BLaER1 treated with 17β-estradiol and CSF1 and Interleukin-3, amounts not matched to agents 10 nM and 100 nM (cell line): ENCODE measurements at regions not wholly inside any gene's neighbourhood (a gene's known extent, or its start where the extent isn't known, plus 50 kb on each side); places are given as distances from the start of the nearest gene placed in this dataset.

ENCODE experiments used
- H3K27ac ChIP-seq, 11 experiments: shearing (Covaris generic); formaldehyde crosslinking; 2 replicates each; pipeline ENCODE4 v1.8.1; 2022
- H3K27me3 ChIP-seq, 11 experiments: shearing (Covaris generic); formaldehyde crosslinking; 2 replicates each; pipeline ENCODE4 v1.8.1; 2022
- H3K36me3 ChIP-seq, 11 experiments: shearing (Covaris generic); formaldehyde crosslinking; 2 replicates each; pipeline ENCODE4 v1.8.1; 2022
- H3K4me1 ChIP-seq, 10 experiments: shearing (Covaris generic); formaldehyde crosslinking; 2 replicates each; pipeline ENCODE4 v1.8.1; 2022
- H3K4me2 ChIP-seq, 11 experiments: shearing (Covaris generic); formaldehyde crosslinking; 2 replicates each; pipeline ENCODE4 v1.8.1; 2022
- H3K4me3 ChIP-seq, 10 experiments: shearing (Covaris generic); formaldehyde crosslinking; 2 replicates each; pipeline ENCODE4 v1.8.1; 2022
- H3K9ac ChIP-seq, 11 experiments: shearing (Covaris generic); formaldehyde crosslinking; 2 replicates each; pipeline ENCODE4 v1.8.1; 2022
- H3K9me3 ChIP-seq, 11 experiments: shearing (Covaris generic); formaldehyde crosslinking; replicated peaks in 1 of 11; 2 replicates each; pipeline ENCODE4 v1.8.1; 2022
- H4K20me1 ChIP-seq, 11 experiments: shearing (Covaris generic); formaldehyde crosslinking; 2 replicates each; pipeline ENCODE4 v1.8.1; 2022
- Cebpa-rat ChIP-seq, 11 experiments: shearing (Covaris generic); IDR thresholded peaks; 2 replicates each; pipeline ENCODE4 v1.8.1; 2022

DNA sequence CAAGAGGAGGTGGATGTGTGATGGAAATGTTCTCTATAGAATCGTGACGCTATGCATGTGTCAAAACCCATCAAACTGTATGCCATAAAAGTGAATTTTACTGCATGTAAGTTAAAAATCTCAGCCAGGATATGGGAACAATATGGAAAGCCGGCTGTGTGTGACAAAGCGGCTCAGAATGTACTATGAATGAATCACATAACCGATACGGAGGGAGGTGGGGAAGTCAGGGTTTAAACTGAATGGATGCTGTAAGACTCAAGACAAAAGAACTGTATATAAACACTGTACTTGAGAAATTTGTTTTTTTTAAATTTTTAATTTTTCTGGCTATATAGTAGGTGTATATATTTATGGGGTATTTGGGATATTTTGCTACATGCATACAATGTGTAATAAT lies 111.6 kb upstream of the PDE4B start:
- Histone ChIP-seq H3K4me1 (no peaks in the 10 kb centered on the region), H3K36me3 (no peaks in the 10 kb centered on the region), H3K9me3 (no peaks in the 10 kb centered on the region), H3K4me3 (no peak overlapping the region), H3K9ac (no peak overlapping the region), H3K4me2 (no peak overlapping the region), H3K27me3 (no peaks in the 10 kb centered on the region), H4K20me1 (no peaks in the 10 kb centered on the region), H3K27ac (no peak overlapping the region)
- TF ChIP-seq Cebpa-rat (IDR thresholded peaks at IDR 0.05) = no peak

DNA sequence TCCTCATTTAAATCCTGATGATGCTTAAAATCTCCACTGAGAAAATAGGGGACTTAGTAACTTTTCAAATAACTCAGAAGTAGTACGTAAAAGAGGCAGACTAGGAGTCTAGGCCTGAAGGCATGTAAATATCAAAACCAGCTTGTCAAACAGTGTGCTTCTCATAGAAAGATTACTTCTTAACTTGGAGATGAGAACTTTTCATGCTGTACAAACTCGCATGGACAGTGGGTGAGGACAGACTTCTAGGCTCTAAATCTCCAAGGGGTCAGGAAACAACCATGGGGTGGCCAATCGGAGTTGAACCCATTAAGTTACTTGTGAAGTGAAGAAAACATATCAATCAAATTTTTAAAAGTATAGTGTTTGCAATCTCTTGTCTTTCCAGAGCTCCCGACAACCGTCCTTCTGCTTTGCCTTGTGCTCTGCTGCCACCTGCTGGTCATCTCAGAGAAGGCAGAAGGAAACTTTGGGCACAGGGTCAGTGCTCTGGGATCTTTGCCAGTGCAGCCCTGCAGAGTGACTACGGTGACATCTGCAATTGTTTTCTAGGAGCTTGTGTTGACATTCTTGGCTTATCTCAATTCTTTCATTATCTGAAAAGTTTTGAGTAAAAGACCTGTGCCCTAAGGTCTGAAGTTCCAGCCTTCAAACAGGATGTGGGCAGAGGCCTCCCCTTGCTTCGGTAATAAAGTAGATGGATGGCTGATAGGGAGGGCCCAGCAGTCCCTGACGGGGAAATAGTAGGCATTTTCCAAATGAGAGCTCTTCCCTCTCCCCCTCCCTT lies 105.1 kb upstream of the PDE4B start:
- Histone ChIP-seq H3K27ac (no peak overlapping the region), H3K36me3 (no peaks in the 10 kb centered on the region), H3K4me1 (peaks cover 21 to 33% (median 28%) of the 10 kb centered on the region in 10 experiments), H3K4me2 (peak overlapping the region in 7 of 11 experiments; percentile 8 to 45 (median 33); a peak in 9 of 22 replicates), H3K27me3 (no peaks in the 10 kb centered on the region), H4K20me1 (no peaks in the 10 kb centered on the region), H3K9ac (no peak overlapping the region), H3K9me3 (no peaks in the 10 kb centered on the region), H3K4me3 (no peak overlapping the region)
- no peak for TF ChIP-seq Cebpa-rat (IDR thresholded peaks at IDR 0.05)

DNA sequence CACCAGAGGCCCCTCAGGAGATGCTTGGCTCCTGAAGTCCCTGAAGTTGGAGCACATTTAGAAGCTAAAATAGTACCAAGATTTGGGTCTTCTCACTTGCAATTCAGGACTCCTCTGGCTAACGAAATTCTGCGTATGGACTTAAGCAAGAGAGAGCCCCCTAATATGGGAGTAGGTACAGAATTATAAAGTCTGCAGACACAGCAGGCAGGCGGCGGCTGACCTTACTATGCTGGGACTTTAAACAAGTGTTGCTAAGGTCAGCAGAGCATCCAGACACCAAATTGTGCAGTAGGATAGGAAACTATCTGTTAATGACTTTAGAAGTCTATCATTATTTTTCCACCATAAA lies 104.5 kb upstream of the PDE4B start:
- Histone ChIP-seq H3K4me1 (peaks cover 21 to 33% (median 28%) of the 10 kb centered on the region in 10 experiments), H3K27me3 (no peaks in the 10 kb centered on the region), H3K4me3 (no peak overlapping the region), H3K27ac (no peak overlapping the region), H4K20me1 (no peaks in the 10 kb centered on the region), H3K9me3 (no peaks in the 10 kb centered on the region), H3K36me3 (no peaks in the 10 kb centered on the region), H3K4me2 (peak overlapping the region in 7 of 11 experiments; percentile 8 to 45 (median 33); a peak in 9 of 22 replicates), H3K9ac (no peak overlapping the region)
- no peak for TF ChIP-seq Cebpa-rat (IDR thresholded peaks at IDR 0.05)

DNA sequence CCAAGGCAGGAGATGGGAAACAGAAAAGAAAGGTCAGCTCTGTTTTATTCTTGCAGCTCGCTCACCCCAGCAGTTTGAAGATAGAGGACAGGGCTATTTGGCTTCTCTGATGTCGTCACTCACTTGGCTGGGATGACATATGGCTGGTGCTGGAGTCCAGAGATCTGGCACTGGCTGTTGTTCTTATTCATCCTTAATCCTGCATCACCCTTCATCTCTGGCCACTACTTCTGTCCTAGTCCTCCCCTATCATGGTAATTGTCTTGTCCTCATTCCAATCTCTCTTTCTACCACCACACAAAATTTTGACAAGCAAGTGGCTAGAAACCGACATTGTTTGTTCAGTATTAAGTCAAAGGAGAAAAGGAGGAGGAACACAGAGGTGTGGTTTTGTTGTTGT lies 103.8 kb upstream of the PDE4B start:
- no peak overlapping the region for H3K4me2 ChIP-seq
- no peak overlapping the region for H3K9ac ChIP-seq
- no peak for TF ChIP-seq Cebpa-rat (IDR thresholded peaks at IDR 0.05)
- no peaks in the 10 kb centered on the region for H3K36me3 ChIP-seq
- H3K9me3 ChIP-seq = no peaks in the 10 kb centered on the region
- H3K27ac ChIP-seq = no peak overlapping the region
- no peaks in the 10 kb centered on the region for H4K20me1 ChIP-seq
- H3K4me1 ChIP-seq = peaks cover 21 to 33% (median 28%) of the 10 kb centered on the region in 10 experiments
- no peaks in the 10 kb centered on the region for H3K27me3 ChIP-seq
- no peak overlapping the region for H3K4me3 ChIP-seq

DNA sequence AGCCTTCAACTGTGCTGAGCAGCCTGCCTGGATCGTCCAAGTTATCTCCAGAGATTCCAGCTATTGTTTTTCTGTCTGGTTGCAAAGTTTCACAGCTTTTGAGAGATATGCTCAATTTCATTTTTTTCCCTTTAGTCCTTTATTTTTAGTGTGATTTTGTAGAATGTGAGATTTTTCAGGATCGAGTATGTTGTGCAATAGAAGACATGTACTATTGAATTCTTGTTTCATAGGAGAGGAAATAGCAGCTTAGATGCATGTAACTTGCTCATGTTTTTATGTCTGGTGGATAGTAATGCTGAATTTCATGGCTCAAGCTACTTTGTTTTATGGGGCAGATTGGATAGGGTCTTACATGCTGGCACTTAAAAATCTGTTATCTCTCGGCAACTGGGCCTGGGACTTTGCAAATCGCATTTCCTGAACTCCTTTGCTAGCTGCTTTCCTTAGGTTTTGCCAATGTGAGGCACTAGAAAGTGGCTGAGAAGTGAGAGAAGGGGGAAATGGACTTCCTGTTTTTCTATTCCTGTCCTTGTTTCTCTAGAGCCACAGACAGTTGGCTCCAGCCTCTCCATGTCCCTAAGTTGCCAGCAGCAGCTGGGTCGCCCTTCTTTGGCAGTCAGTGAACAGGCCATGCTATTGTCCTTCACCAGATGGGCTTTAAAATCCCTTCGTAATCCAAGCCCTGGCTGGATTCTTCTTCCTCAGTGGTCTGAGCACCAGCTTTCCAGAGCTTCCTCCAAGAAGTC lies 101.4 kb upstream of the PDE4B start:
- peak overlapping the region in 6 of 11 experiments; percentile 13 to 40 (median 20); a peak in 4 of 22 replicates for H3K9ac ChIP-seq
- H3K27ac ChIP-seq = peak overlapping the region in 7 of 11 experiments; percentile 5 to 41 (median 18); a peak in 8 of 22 replicates

DNA sequence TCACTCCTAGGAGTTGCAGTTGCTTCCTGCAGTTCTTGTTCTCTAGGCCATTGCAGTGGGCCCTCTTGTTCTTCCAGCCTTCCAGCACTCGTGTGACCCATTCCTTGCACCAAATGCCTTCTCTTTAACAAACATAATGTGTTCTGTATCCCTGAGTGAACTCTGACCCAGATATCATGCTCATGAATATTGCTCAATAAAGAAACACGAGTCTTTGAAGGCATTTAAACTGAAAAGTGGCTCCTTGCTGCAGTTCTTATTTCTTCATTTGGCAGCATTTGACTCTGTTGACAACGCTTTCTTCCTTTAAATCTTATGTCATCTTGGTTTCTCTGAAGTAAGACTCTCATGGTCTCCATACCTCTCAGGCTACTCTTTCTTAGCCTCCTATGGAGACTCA lies 100.7 kb upstream of the PDE4B start:
- H3K9ac ChIP-seq = no peak overlapping the region
- peaks cover 21 to 33% (median 28%) of the 10 kb centered on the region in 10 experiments for H3K4me1 ChIP-seq
- no peaks in the 10 kb centered on the region for H3K36me3 ChIP-seq
- TF ChIP-seq Cebpa-rat (IDR thresholded peaks at IDR 0.05) = no peak
- H3K4me3 ChIP-seq = no peak overlapping the region
- no peaks in the 10 kb centered on the region for H3K27me3 ChIP-seq
- peak overlapping the region in 6 of 11 experiments; percentile 8 to 41 (median 20); a peak in 6 of 22 replicates for H3K27ac ChIP-seq
- H4K20me1 ChIP-seq = no peaks in the 10 kb centered on the region
- peak overlapping the region; percentile 62 to 77 (median 72) for H3K4me2 ChIP-seq
- no peaks in the 10 kb centered on the region for H3K9me3 ChIP-seq

More for the DNA sequence above, 101.4 kb upstream of the PDE4B start:
- Histone ChIP-seq H3K4me1 (peaks cover 21 to 33% (median 28%) of the 10 kb centered on the region in 10 experiments), H3K36me3 (no peaks in the 10 kb centered on the region), H3K4me2 (peak overlapping the region; percentile 62 to 77 (median 72)), H4K20me1 (no peaks in the 10 kb centered on the region), H3K9me3 (no peaks in the 10 kb centered on the region), H3K4me3 (no peak overlapping the region), H3K27me3 (no peaks in the 10 kb centered on the region)
- TF ChIP-seq Cebpa-rat (IDR thresholded peaks at IDR 0.05) = no peak

DNA sequence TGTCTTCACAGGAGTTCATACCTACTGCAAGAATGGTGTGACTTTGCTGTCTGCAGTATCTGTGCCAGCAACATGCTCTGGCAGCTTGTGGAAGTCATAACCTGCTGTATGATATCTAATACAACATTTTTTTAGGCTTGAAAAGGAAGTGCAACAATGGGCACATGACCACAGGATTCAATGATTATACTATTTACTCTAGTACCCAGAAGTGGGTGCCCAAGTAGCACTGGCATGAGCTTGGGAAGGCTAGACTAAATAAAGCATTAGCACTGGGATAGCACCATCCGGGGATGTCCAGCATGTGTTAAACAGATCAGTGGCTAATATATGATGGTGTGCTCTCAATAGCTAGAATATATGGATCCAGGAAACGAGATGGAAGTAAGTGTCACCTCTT lies 98.6 kb upstream of the PDE4B start:
- Histone ChIP-seq H3K9ac (no peak overlapping the region), H3K4me3 (no peak overlapping the region), H3K4me2 (no peak overlapping the region), H3K27ac (no peak overlapping the region), H4K20me1 (no peaks in the 10 kb centered on the region), H3K4me1 (peaks cover 21 to 27% (median 23%) of the 10 kb centered on the region in 10 experiments), H3K9me3 (no peaks in the 10 kb centered on the region), H3K36me3 (no peaks in the 10 kb centered on the region), H3K27me3 (no peaks in the 10 kb centered on the region)
- no peak for TF ChIP-seq Cebpa-rat (IDR thresholded peaks at IDR 0.05)

DNA sequence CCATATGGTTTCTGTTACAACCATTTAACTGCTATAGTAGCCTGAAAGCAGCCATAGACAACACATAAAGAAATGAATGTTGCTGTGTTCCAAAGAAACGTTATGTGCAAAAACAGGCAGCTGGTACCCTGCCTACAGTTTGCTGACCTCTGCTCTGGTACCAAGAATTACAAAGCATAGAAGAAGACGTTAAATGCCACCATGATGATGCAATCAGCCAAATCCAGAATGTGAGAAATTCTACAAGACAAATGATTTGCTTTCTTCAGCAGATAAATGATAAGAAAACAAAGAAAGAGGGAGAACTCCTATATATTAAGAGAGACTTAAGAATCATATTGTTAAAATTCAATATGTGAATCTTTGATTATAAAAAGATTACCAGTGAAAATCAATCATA lies 97.8 kb upstream of the PDE4B start:
- Histone ChIP-seq H3K36me3 (no peaks in the 10 kb centered on the region), H3K4me1 (peaks cover 21 to 25% (median 23%) of the 10 kb centered on the region in 10 experiments), H3K27ac (no peak overlapping the region), H3K9me3 (no peaks in the 10 kb centered on the region), H3K4me2 (no peak overlapping the region), H3K4me3 (no peak overlapping the region), H3K9ac (no peak overlapping the region), H3K27me3 (no peaks in the 10 kb centered on the region), H4K20me1 (no peaks in the 10 kb centered on the region)
- TF ChIP-seq Cebpa-rat (IDR thresholded peaks at IDR 0.05) = peak in 3 of 11 experiments; percentile 21 to 48 (median 29); a peak in 2 of 22 replicates

DNA sequence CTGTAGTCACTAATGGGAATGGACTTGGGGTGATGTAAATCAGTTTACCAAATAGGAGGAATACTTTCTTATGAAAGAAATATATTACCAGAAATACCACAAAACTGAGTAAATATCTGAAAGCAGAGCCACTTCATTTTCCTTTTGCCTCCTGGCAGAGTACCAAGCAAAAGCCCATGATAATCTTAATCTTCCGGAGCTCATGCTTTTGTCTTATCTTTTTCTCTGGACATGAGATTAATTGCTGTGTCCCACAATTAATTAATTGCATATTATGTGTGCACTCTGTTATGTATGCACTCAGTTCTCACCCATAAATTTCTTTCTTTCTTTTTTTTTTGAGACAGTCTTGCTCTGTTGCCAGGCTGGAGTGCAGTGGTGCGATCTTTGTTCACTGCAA lies 94.1 kb upstream of the PDE4B start:
- H4K20me1 ChIP-seq = no peaks in the 10 kb centered on the region
- no peak overlapping the region for H3K4me2 ChIP-seq
- H3K4me1 ChIP-seq = peaks cover 0 to 8% (median 2%) of the 10 kb centered on the region in 10 experiments; a peak in 11 of 20 replicates
- H3K4me3 ChIP-seq = no peak overlapping the region
- no peaks in the 10 kb centered on the region for H3K36me3 ChIP-seq
- H3K27ac ChIP-seq = no peak overlapping the region
- H3K9me3 ChIP-seq = no peaks in the 10 kb centered on the region
- no peak overlapping the region for H3K9ac ChIP-seq
- no peaks in the 10 kb centered on the region for H3K27me3 ChIP-seq
- TF ChIP-seq Cebpa-rat (IDR thresholded peaks at IDR 0.05) = no peak
